ENCODE measurements at regions not wholly inside any gene's neighbourhood (a gene's known extent, or its start where the extent isn't known, plus 50 kb on each side); places are given as distances from the start of the nearest gene placed in this dataset.

- TF ChIP-seq CTCF (IDR thresholded peaks at IDR 0.05; ENCODE audit: low read depth, low read length, missing input control): no peak
- TF ChIP-seq RAD21 (IDR thresholded peaks at IDR 0.05): no peak
- no peak for TF ChIP-seq SP1 (IDR thresholded peaks at IDR 0.05)
- no peak for TF ChIP-seq REST (IDR thresholded peaks at IDR 0.05)
- TF ChIP-seq NR2F2 (IDR thresholded peaks at IDR 0.05): no peak
- no peak for TF ChIP-seq MAX (IDR thresholded peaks at IDR 0.05)
- TF ChIP-seq ATF3 (IDR thresholded peaks at IDR 0.05): no peak
- TF ChIP-seq ZBTB33 (IDR thresholded peaks at IDR 0.05): no peak
- no peak for TF ChIP-seq GABPA (IDR thresholded peaks at IDR 0.05 in 1 of 2, conservative IDR thresholded peaks at IDR 0.05 in 1 of 2)
- TF ChIP-seq JUND (IDR thresholded peaks at IDR 0.05): no peak
- TF ChIP-seq YY1 (IDR thresholded peaks at IDR 0.05): no peak
- TF ChIP-seq HNF4A (conservative IDR thresholded peaks at IDR 0.05): no peak
- TF ChIP-seq EGR1 (IDR thresholded peaks at IDR 0.05; ENCODE audit: low read depth in 2 of 2): no peak
Measured at GRCh38 chr15:62726461-62726860, 316.1 kb upstream of the TPM1 start.

All from liver (tissue), 3 donors.